Right lobe of liver (tissue), 4 donors: ENCODE measurements at regions not wholly inside any gene's neighbourhood (a gene's known extent, or its start where the extent isn't known, plus 50 kb on each side); places are given as distances from the start of the nearest gene placed in this dataset.

Experiments used
- CTCF ChIP-seq, 4 donors: fragments of 200-600 bp in 3 of 4; fragments of 450-650 bp in 1 of 4; IDR thresholded peaks; one replicate each; pipeline versions ENCODE4 v1.5.1 to v1.8.0; 2016 to 2022; ENCODE audit warnings: antibody characterized with exemption in 4 of 4, mild to moderate bottlenecking in 2 of 4
- POLR2A ChIP-seq: fragments of 450-650 bp; IDR thresholded peaks from one replicate; pipeline ENCODE4 v1.6.1; 2017; ENCODE audit warnings: antibody characterized with exemption, mild to moderate bottlenecking
- donor health status: DM: no; HTN: no; CAD: no.
- donor health status: DM: no; HTN: no; CAD: no.
- donor health status: DM: no; HTN: yes; CAD: no.

DNA sequence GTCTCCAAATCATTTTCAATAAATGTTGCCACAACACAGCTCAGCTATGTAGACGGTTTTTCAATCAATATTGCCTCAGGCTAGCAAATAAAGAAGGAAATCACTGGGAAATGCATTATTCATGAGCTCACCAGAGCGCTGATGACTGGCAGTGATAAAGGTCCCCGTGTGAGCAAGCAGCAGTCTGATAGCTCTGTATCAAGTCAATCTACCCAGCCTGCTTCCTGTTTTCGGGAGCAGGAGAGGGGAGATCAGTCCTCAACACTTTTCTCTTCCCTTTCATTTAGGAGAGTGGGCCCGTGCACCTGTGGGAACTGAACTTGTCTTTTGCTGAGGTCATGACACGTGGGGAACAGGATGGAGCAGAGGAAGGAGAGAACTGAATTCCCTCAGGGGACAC, 253.9 kb upstream of the SIX2 start:
- TF ChIP-seq CTCF (IDR thresholded peaks at IDR 0.05) (no peak), POLR2A (no peak)
